ENCODE measurements at regions not wholly inside any gene's neighbourhood (a gene's known extent, or its start where the extent isn't known, plus 50 kb on each side); places are given as distances from the start of the nearest gene placed in this dataset.

DNA sequence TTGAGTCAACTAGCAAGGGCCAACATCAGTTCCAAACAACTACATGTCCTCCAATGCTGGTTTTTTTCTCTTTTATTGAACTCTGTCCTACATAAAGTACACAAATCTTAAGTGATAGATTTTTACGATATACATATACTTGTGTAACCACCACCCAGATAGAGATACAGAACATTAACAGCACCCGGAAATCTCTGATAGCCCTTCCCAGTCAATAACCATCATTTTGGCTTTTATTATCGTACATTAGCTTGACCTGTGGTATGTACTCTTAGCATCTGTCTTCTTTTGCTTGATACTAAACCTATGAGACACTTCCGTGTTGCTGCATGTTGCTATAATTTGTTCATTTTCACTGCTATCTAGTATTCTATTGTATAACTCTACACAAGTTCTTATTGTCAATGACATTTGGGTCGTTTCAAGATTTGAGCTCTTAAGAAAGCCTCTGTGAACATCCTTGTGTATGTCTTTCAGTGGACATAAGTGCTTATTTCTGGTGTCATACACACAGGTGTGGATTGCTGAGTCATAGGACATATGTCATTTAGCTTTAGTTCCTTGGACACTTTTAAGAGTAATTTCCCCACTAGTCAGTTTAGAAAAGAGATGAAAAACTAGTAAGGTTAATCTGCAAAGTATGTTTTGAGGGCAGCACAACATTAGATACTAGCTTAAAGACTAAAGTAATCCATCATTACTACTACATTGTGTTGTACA, 111.1 kb downstream of the PRLHR start:
- no peak for TF ChIP-seq POLR2A (IDR thresholded peaks at IDR 0.05)
- TF ChIP-seq, protein P1, sequence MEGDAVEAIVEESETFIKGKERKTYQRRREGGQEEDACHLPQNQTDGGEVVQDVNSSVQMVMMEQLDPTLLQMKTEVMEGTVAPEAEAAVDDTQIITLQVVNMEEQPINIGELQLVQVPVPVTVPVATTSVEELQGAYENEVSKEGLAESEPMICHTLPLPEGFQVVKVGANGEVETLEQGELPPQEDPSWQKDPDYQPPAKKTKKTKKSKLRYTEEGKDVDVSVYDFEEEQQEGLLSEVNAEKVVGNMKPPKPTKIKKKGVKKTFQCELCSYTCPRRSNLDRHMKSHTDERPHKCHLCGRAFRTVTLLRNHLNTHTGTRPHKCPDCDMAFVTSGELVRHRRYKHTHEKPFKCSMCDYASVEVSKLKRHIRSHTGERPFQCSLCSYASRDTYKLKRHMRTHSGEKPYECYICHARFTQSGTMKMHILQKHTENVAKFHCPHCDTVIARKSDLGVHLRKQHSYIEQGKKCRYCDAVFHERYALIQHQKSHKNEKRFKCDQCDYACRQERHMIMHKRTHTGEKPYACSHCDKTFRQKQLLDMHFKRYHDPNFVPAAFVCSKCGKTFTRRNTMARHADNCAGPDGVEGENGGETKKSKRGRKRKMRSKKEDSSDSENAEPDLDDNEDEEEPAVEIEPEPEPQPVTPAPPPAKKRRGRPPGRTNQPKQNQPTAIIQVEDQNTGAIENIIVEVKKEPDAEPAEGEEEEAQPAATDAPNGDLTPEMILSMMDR (IDR thresholded peaks at IDR 0.05), result no peak

Data from Peyer's patch (tissue), 4 donors.